ENCODE measurements at regions not wholly inside any gene's neighbourhood (a gene's known extent, or its start where the extent isn't known, plus 50 kb on each side); places are given as distances from the start of the nearest gene placed in this dataset.
"Not testable (repeated sequence)": the region's sequence is repeated elsewhere in the genome, so short reads cannot be mapped to it uniquely, and the experiment has no call there.

- TF ChIP-seq, protein P1, sequence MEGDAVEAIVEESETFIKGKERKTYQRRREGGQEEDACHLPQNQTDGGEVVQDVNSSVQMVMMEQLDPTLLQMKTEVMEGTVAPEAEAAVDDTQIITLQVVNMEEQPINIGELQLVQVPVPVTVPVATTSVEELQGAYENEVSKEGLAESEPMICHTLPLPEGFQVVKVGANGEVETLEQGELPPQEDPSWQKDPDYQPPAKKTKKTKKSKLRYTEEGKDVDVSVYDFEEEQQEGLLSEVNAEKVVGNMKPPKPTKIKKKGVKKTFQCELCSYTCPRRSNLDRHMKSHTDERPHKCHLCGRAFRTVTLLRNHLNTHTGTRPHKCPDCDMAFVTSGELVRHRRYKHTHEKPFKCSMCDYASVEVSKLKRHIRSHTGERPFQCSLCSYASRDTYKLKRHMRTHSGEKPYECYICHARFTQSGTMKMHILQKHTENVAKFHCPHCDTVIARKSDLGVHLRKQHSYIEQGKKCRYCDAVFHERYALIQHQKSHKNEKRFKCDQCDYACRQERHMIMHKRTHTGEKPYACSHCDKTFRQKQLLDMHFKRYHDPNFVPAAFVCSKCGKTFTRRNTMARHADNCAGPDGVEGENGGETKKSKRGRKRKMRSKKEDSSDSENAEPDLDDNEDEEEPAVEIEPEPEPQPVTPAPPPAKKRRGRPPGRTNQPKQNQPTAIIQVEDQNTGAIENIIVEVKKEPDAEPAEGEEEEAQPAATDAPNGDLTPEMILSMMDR (conservative IDR thresholded peaks at IDR 0.05; ENCODE audit: low read length): no peak
- no peak for DNase-seq (ENCODE audit: low read depth)
- no peak overlapping the region for H3K4me3 ChIP-seq (ENCODE audit: low read length)
These were observed 217.9 kb upstream of the MOCS1 start for GRCh38 chr6:40152196-40152595.

GRCh38 chr6:40148882-40149573, 214.8 kb upstream of the MOCS1 start:
- TF ChIP-seq, protein P1 (conservative IDR thresholded peaks at IDR 0.05; ENCODE audit: low read length): no peak
- DNase-seq (ENCODE audit: low read depth): no peak

GRCh38 chr6:40146902-40147301, 212.6 kb upstream of the MOCS1 start:
- TF ChIP-seq, protein P1 (conservative IDR thresholded peaks at IDR 0.05; ENCODE audit: low read length): no peak
- no peak overlapping the region for H3K4me3 ChIP-seq (ENCODE audit: low read length)
- no peak for DNase-seq (ENCODE audit: low read depth)

More at GRCh38 chr6:40148882-40149573, 214.8 kb upstream of the MOCS1 start:
- no peak overlapping the region for H3K4me3 ChIP-seq (ENCODE audit: low read length)

GRCh38 chr6:40139447-40139846, 205.2 kb upstream of the MOCS1 start:
- no peak overlapping the region for H3K4me3 ChIP-seq (ENCODE audit: low read length)
- TF ChIP-seq, protein P1 (conservative IDR thresholded peaks at IDR 0.05; ENCODE audit: low read length): no peak

GRCh38 chr6:40138273-40138720, 204.0 kb upstream of the MOCS1 start:
- no peak for DNase-seq (ENCODE audit: low read depth)
- no peak overlapping the region for H3K4me3 ChIP-seq (ENCODE audit: low read length)
- TF ChIP-seq, protein P1 (conservative IDR thresholded peaks at IDR 0.05; ENCODE audit: low read length): no peak

More at GRCh38 chr6:40139447-40139846, 205.2 kb upstream of the MOCS1 start:
- DNase-seq (ENCODE audit: low read depth): no peak

- TF ChIP-seq, protein P1 (conservative IDR thresholded peaks at IDR 0.05; ENCODE audit: low read length): no peak
- DNase-seq (ENCODE audit: low read depth): no peak
- H3K4me3 ChIP-seq (ENCODE audit: low read length): no peak overlapping the region
These were observed 201.3 kb upstream of the MOCS1 start for GRCh38 chr6:40135491-40136072.

DNA sequence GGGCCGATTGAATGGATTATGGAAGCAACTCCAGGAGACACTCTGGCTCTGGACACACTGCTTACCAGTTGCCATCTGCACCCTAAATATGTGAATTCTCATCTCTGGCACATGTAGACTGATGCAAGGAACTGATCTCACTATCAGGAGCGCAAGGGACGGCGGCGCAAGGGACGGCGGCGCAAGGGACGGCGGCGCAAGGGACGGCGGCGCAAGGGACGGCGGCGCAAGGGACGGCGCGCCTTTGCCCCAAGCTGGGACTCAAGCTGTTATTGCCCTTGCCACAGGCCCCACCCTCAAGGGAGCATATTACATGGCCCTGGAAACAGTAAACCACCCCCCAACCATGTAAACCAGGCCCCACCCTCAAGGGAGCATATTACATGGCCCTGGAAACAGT, 199.7 kb upstream of the MOCS1 start:
- DNase-seq (ENCODE audit: low read depth); H3K4me3 ChIP-seq (ENCODE audit: low read length): not testable (repeated sequence)

Data from AG10803 (cell line).